IPS-NIHi7 (cell line): ENCODE measurements at regions not wholly inside any gene's neighbourhood (a gene's known extent, or its start where the extent isn't known, plus 50 kb on each side); places are given as distances from the start of the nearest gene placed in this dataset.
A peak's percentile ranks its signal among the peaks of the same experiment; 100 is the strongest.
"Not testable (repeated sequence)": the region's sequence is repeated elsewhere in the genome, so short reads cannot be mapped to it uniquely, and the experiment has no call there.

ENCODE experiments used
- DNase-seq: peaks from one replicate; pipeline ENCODE4 v3.0.0; 2012; ENCODE audit warnings: mixed read lengths; ENCODE audit errors: extremely low spot score

- DNase-seq = no peak
Measured at GRCh38 chr12:46519407-46519806, 146.8 kb upstream of the SLC38A2 start.

- DNase-seq = no peak
Measured at GRCh38 chr12:46518729-46519128, 146.2 kb upstream of the SLC38A2 start.

DNA sequence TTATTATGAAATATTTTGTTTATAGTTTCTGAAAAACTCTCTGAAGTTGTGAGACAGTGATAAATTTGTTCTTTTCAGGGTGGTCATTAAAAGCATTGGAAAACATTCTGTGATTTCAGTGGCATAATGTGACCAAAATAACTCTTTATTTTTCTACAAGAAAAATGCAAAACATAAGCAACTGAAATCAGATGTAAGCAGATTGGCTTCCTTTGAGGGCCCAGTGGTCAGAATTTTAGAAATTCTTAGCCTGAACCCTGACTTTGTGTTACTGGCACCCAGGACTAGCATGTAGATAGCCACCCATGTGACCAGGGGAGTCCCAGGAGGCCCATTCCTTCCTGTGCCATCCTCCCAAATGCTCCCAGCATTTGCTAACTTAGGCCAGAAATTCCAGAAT, 145.6 kb upstream of the SLC38A2 start:
- DNase-seq = no peak

- DNase-seq = no peak
Measured at GRCh38 chr12:46517579-46517962, 145.0 kb upstream of the SLC38A2 start.

GRCh38 chr12:46516933-46517578, 144.5 kb upstream of the SLC38A2 start:
- DNase-seq = no peak

DNA sequence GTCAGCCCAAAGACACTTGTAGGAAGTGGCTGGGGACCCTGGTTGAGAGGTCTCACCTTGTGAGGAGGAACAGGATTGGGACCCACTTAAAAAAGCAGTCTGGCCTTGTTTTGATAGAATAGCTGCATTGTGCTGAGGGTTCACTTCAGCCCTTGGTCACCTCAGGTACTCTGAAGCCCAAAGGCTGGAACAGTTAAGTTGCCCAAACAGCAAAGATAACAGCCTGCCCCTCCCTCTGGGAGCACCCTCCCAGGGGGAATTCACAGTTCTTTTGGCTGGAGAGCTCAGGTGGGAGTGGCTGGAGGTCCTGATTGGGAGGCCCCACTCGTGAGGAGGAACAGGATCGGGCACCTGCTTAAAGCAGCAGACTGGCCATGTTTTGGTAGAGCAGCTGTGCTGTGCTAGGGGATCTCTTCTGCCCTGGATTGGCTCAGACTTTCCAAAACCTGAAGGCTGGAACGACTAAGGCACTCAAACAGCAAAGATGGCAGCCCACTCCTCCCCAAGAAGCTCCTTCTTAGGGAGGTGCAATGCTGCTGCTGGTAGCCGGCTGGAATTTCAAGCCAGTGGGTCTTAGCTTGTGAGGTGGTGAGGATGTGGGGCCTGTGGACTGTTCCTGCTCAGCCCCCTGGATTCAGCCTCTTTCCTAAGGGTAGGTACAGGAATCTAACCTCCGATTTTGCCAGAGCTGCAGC, 143.8 kb upstream of the SLC38A2 start:
- no peak for DNase-seq

GRCh38 chr12:46515829-46516228, 143.3 kb upstream of the SLC38A2 start:
- no peak for DNase-seq

GRCh38 chr12:46514886-46515285, 142.3 kb upstream of the SLC38A2 start:
- no peak for DNase-seq

- not testable (repeated sequence) for DNase-seq
Measured at GRCh38 chr12:46510257-46510656, 137.7 kb upstream of the SLC38A2 start.

DNA sequence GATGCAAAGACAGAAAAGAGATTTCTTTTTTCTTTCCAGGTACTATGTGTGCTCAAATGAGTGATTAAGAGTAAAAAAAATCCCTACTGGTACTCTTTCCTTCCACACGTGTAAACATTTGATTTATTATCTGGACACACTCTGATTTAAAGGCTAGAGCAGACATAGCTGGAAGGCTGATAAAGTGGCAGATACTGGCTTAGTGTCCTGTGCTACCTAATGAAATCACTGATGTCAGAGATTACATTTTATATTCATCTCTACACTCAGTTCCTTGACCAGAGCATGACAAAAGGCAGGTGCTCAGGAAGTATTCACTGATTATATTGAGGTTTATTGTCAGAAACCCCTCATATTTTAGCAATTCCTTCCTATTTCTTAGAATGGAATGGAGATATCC, 136.6 kb upstream of the SLC38A2 start:
- no peak for DNase-seq

- no peak for DNase-seq
Measured at GRCh38 chr12:46508651-46509050, 136.1 kb upstream of the SLC38A2 start.

DNA sequence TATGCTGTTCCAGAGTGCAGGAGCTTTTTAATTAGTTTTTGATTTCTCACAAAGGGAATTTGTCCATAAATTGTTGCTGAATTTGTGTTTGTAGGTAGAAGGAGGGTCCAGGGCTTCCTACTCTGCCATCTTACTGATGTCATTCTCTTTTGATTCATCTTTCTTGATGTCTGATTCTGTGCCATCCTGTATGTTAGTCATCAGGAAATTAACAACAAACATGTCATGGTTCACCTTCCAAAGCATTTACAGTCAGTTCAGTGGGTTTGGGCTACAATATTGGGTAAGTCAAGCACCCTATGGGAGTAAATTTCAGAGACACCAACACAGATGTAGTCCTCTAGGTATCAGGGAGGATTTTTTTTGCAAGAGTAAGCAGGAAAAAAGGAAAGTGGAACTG, 135.2 kb upstream of the SLC38A2 start:
- no peak for DNase-seq

DNA sequence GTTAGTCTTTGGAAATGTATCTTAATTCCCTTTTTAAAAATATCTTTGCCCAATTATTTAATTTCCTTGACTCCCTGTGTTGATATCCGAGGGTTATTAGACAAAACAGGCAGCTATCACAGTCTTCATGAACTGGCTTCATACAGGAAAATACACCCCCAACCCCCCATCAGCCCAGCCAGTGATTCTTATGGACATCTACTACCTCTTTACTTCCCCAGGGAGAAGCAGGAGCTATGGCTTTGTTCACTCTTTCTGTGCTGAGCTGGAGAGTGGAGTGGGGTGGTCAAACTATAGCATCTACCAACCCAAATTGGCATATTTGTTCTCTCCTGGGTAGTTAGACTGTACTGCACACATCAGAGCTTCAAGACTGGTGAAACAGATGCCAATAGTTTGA, 134.4 kb upstream of the SLC38A2 start:
- DNase-seq = no peak

- no peak for DNase-seq
Measured at GRCh38 chr12:46506198-46506597, 133.6 kb upstream of the SLC38A2 start.

GRCh38 chr12:46504494-46504893, 131.9 kb upstream of the SLC38A2 start:
- no peak for DNase-seq

DNA sequence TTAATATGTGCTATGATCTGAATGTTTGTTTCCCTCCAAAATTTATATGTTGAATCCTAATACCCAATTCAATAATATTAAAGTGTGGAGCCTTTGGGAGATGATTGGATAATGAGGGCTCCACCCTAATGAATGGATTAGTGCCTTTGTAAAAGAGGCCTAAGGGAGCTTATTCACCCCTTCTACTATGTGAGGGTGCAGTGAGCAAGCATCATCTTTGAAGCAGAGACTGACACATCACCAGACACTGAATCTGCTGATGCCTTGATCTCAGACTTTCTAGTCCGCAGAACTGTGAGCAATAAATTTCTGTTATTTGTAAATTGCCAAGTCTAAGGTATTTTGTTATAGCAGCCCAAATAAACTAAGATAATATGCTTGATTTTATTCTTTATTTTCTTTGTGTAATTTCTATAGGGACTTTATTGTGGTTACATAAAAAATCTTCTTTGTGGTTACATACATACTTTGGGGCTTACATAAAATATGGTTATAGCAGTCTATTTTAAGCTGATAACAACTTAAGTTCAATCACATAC, 131.1 kb upstream of the SLC38A2 start:
- no peak for DNase-seq

GRCh38 chr12:46500673-46501072, 128.1 kb upstream of the SLC38A2 start:
- no peak for DNase-seq

GRCh38 chr12:46499901-46500300, 127.3 kb upstream of the SLC38A2 start:
- no peak for DNase-seq

- DNase-seq = no peak
Measured at GRCh38 chr12:46499226-46499625, 126.7 kb upstream of the SLC38A2 start.

- DNase-seq = no peak
Measured at GRCh38 chr12:46497739-46498138, 125.2 kb upstream of the SLC38A2 start.

DNA sequence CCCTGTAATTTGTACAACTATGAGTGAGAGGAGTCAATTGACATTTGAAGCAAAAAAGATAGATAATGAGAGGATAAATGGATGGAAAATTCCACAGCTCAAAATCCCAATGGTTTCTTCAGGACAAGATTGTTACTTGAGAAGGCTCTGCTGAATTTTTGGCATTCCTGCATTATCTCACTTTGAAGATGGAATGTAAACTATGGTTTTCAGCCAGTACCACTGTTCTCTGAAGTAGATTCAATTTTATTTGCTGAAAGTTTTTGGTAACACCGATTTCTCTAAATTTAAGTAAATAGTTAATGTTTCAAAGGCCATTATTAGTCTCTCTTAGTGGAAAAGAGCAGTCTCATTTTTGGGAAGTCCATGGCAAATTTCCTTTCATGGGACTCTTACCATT, 121.9 kb upstream of the SLC38A2 start:
- peak; percentile 45 for DNase-seq

- DNase-seq = no peak
Measured at GRCh38 chr12:46493834-46494181, 121.2 kb upstream of the SLC38A2 start.

GRCh38 chr12:46493150-46493833, 120.7 kb upstream of the SLC38A2 start:
- peak; percentile 1 for DNase-seq
